GM21447 (cell line): ENCODE measurements at regions not wholly inside any gene's neighbourhood (a gene's known extent, or its start where the extent isn't known, plus 50 kb on each side); places are given as distances from the start of the nearest gene placed in this dataset.

Experiments
- ATAC-seq: cut with Tn5 transposase; IDR thresholded peaks from one replicate; pipeline ENCODE4 v1.9.1; 2021; ENCODE audit not compliant: unreplicated experiment

DNA sequence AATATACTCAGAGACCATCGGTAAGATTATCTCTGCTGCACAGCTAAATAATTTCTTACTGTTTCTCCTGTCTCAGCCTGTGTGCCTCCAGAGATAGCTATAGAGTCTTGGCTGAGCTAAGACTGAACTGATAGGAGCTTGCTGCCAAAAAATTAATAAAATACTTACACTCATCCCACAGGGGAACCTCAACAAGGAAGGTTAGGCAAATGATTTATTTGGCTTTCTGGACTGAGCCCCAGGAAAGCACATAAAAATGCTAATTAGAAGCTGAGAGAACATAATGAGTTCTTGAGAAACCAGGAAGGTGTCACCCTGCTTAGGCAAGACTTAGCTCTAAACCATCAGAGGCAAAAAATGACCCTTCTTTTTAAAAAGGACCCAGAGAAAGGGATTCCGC is 534.5 kb downstream of the TNS3 start:
- ATAC-seq, result no peak

DNA sequence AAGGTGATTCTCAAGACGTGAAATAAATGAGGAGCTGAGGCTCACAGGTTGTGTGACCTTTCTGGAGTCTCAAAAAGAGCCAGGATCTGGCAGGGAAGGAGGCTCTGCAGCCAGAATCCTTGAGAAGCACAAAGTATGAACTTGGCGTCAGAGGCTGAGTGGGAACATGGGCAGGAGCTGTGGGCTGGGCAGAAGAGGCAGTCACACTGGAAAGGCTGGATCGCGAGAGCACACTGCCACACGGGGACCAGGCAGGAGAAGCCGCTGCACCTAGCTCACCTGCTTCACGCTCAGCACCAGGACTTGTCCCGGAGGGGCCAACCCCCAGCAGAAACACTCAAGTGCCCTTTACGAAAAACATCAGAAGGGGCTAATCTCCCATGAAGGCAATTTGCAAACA is 535.0 kb downstream of the TNS3 start:
- no peak for ATAC-seq

DNA sequence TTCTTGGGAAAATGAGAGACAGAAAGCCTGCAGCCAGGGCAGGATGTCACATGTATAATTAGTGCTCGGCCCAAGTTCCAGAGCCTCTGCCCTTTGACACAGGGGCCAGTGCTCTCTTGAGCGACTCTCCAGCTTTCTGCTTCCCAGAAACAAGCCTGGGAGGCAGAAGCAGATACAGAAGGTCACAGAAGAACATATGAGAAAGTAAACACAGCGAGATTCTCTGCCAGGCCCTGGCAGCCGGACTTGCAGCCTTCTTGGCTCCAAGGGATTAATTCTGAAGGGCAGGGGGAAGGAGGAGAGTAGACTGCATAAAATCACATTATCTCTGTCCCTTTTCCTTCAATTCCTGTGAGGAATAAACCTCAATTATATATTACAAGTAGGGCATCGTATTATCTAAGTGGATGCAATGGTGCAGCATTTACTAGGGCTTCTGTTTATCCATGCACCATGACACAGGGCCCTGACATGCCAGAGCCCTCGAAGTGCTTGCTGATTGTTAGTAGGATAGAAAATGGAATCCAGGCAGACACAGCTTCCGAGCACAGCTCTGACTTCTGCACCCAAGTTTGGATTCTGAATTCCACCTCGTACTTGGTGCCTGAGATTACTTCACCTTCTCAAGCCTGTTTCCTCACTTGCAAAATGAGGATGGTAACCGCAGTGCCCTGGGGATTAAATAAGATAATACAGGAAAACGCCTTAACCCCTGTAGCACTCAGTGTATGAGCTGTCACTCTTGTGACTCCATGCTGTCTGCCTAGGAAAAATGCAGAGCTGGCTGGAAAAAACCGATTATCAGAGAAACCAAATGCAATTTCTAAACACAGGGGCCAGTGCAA is 536.5 kb downstream of the TNS3 start:
- no peak for ATAC-seq

- ATAC-seq, result no peak
These were observed 537.3 kb downstream of the TNS3 start for GRCh38 chr7:47044625-47045024.

GRCh38 chr7:47043304-47043703 is 538.6 kb downstream of the TNS3 start:
- ATAC-seq, result no peak

DNA sequence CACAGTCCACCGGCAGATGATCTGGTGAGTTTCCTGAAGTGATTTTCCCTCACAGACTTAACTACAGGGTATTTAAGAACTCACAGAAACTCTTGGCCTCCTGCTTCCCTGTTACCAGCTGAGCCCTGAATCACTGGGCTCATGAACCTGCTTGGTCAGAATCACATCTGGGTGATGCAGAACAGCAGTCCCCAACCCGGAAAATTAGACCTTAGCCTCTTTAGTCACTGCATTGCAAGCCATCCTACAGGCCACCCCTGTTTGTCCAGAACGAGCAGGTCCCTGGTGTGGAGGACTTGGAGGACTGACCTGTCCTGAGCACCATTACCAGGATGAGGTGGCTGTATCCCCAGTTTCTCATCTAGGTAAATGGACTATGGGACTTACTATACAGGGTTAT is 539.2 kb downstream of the TNS3 start:
- no peak for ATAC-seq

- ATAC-seq, result no peak
These were observed 541.0 kb downstream of the TNS3 start for GRCh38 chr7:47040795-47041347.

DNA sequence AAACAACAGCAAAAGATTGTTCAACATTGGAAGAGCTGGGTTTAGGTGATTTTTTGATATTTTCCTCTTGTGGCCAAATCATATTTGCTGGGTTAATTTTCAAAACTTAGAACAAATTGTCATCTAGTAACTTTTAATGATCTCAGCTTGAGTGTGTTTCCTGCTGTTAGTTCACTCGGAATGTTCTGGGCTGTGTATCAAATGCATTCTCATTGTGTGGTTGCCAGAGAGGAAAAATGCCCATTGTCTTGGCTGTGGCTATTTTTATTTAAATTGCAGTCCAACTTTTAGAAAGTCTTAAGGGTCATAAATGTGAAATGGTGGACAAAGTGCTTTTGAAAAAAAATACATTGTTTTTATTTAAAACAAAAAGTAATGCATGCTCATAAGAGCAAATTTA is 542.0 kb downstream of the TNS3 start:
- ATAC-seq, result no peak

DNA sequence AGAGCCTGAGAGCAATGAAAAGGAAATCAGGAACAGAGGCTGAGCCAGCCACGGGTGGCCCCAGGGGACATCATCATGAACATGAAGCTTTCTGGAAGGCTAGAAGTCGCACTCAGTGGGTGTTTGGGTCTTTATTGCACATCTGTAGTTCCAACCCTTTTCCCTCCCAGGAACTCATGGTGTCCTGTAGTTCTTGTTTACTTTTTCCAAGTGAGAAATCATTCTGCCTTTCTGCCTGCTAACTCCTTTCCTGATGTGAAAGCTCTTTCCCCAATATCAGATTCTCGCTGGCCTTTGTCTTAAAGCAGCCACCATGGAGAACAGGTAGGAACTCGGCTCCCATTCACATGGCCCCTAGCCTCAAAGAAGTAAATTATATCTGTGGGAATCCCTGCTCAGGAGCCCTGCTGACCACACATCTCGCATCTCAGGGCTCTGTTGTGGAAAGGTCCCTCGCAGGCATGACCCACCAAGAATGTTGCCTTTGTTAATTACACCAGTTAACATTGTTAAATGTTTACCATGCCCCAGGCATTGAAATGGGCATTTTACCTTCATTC is 542.7 kb downstream of the TNS3 start:
- no peak for ATAC-seq

DNA sequence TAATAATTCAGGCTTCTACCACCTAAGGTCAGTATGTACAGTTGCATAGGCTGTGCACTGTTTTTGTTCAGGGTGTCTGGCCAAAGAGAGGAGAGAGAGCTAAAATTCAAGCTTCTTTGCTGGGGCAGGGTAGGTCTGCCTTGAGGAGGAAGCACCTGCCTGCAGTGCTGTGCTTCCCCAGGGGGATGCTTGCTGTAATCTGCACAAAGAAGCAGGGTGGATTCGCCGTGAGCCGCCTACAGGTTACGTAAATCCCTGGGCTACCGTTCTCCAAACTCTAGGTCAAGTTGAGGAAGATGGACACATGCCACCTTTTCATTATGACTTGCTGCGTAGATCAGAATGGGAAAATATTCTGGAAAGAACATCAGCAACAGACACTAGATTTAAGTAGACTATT is 543.3 kb downstream of the TNS3 start:
- no peak for ATAC-seq

GRCh38 chr7:47037607-47038006 is 544.3 kb downstream of the TNS3 start:
- ATAC-seq, result no peak

DNA sequence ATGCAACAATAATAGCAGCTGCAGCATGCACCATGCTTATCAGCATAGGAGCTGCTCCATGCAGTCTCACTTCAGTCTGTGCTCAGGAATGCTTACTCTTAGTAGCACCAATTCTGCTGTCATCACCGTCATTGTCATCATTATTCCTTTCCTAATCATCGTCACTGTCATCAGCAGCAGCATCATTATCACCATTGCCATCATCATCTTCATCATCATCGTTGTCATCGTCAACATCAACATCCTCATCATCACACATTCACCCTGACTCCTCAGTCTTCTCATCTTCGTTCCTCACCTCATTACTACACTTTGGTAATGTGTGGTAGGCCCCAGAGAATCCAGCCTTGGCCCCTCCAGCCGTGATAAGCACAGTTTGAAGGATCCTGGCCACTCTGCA is 545.0 kb downstream of the TNS3 start:
- no peak for ATAC-seq

- no peak for ATAC-seq
These were observed 546.4 kb downstream of the TNS3 start for GRCh38 chr7:47035522-47035921.

DNA sequence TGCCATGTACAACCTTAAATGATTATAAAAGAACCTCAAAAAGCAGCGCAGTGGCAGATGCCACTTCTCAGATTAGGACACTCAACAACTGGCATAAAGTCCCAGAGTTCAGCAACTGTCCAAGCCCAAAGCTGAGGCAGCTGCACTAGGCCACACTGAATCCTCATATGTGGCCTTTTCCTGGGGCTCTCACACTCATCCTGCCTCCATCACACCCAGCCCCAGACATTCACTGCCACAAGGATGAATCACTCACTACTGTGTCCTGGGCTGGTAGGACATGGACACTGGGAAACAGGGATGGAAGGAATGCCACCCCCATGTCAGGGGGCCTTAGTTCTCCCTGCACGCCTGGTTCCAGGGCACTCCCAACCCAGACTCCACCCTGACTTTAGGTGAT is 547.7 kb downstream of the TNS3 start:
- ATAC-seq, result no peak

GRCh38 chr7:47032536-47032908 is 549.4 kb downstream of the TNS3 start:
- no peak for ATAC-seq

GRCh38 chr7:47031786-47032535 is 550.0 kb downstream of the TNS3 start:
- ATAC-seq, result no peak

- no peak for ATAC-seq
These were observed 553.6 kb downstream of the TNS3 start for GRCh38 chr7:47028284-47028683.

- ATAC-seq, result no peak
These were observed 554.1 kb downstream of the TNS3 start for GRCh38 chr7:47027695-47028240.

GRCh38 chr7:47026780-47027361 is 555.0 kb downstream of the TNS3 start:
- no peak for ATAC-seq

GRCh38 chr7:47024991-47025390 is 556.9 kb downstream of the TNS3 start:
- ATAC-seq, result no peak

- no peak for ATAC-seq
These were observed 573.5 kb downstream of the TNS3 start for GRCh38 chr7:47008461-47008860.
